HG03139 (cell line): ENCODE measurements at regions not wholly inside any gene's neighbourhood (a gene's known extent, or its start where the extent isn't known, plus 50 kb on each side); places are given as distances from the start of the nearest gene placed in this dataset.
"Not testable (repeated sequence)": the region's sequence is repeated elsewhere in the genome, so short reads cannot be mapped to it uniquely, and the experiment has no call there.

Source experiments
- ATAC-seq: cut with Tn5 transposase; IDR thresholded peaks from one replicate; pipeline ENCODE4 v1.9.1; 2021; ENCODE audit not compliant: unreplicated experiment

DNA sequence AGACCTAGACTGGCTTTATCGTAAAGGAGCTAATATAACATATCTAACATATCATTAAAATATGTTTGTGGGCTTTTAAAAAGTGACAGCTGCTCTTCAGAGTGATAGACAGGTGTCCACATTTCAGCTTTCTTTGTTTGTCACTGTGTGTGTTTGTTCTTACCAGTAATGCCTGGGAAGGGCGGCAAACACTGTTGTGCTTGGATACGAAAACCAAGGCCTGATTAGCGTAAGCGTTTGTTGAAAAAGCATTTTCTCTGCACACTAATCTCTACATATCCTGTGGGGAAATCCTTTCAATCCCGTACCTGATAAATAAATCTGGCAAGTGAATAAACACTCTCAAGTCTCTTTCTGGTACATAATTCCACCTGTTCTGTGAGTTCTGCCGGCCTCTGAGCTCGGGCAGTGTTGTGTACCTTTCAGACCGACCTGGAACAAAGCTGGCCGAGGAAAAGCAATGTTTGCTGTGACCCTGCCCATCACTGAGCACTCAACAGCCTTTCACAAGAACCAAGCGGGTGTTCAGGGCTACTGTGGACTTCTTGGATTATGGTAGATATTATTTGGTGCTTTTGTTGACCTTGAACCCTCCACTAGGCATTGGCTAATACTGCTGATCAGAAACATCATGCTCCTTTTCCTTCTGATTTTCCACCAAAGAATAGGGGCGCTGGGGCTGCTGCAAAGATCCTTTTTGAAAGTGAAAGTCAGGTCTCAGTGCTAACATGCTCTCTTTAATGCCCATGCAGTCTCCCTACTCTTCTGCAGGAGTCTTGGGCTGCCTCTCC is 100.4 kb downstream of the CD83 start:
- ATAC-seq = no peak

DNA sequence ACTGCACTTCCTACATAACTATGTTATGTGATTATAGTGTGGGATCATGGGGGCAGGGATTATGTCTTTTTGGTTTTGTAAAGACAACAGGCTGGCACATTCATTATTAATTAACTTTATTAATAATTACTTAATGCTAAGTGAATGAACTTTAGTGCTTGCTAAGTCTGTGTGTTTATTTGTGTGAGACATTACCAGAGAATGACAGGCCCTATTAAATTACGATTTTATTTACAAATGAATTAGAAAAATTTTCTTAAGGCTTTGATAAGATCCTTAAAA is 100.9 kb downstream of the CD83 start:
- ATAC-seq = no peak

DNA sequence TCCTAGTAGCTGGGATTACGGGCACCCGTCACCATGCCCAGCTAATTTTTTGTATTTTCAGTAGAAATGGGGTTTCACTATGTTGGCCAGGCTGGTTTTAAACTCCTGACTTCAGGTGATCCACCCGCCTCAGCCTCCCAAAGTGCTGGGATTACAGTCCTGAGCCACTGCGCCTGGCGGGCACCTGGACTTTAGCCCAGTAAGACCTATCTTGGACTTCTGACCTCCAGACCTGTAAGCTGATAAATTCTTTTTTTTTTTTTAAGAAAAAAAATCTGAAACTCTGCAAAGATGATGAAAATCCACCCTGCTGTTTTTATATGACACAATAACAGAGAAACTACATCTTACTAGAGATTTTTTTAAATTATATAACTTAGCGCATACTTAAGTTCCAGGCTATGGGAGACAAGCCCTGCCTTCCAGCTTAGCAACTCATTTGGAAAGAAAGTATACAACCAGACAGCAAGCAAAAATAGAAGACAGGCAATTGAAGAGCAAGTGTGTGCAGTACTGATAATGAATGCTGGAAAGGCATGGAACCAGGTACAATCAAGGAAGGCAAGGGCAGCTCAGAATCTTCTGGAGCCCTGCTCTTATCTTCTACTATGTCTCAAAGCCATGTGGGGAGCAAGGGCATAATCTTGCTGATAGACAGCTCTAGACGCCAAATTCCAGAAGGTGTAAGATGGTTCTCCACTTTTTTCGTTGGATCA is 104.2 kb downstream of the CD83 start:
- ATAC-seq = no peak

DNA sequence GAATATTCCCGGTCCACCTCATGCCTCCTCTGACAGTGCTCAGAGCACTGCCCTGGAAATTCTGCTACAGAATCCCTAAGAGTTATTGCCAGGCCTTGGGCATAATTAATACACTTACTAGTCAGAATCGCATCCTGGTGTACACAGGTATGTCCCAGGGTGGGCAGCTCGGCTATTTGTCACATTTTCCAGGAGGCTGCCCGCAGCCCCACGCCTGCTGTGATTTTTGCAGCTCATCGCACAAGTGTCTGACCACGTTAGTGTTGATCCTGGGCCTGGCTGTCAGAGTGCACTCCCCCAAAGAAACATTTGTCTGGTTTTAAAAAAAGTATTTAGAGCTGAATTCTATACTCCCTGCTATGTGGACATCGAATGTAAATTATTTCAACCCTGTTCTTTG is 105.4 kb downstream of the CD83 start:
- no peak for ATAC-seq

DNA sequence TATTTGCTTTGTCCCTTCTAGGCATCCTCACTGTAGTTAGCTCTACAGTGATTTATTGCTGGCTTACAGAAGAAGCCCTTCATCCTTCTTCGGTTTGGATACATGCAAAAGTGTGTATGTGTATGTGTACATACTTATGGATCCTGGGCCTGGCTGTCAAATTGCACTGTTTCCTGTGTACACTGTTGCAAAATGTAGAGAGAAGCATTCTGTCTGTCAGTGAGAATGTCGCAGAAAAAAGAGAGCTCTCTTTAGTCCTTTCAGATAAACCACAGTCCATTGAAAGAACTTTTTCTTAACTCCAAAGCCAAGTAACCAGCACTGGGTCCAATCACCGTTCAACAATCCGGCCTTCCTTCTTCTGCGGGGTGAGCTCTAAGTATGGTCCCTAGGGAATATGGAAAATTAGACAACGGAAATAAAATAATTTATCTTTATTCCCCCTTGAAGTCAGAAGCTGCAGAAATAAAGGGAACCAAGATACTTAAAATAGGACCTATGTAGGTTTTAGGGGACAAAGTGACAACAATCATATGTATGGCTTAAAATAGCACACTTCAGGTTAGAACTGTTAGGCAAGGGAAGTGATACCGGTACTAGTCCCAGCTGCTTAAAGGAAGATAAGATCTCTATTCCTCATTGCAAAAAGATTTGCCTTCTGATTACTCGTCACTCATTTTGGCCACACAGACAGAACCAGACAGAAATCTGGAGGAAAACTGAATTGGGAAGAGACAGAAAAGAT is 107.0 kb downstream of the CD83 start:
- no peak for ATAC-seq

DNA sequence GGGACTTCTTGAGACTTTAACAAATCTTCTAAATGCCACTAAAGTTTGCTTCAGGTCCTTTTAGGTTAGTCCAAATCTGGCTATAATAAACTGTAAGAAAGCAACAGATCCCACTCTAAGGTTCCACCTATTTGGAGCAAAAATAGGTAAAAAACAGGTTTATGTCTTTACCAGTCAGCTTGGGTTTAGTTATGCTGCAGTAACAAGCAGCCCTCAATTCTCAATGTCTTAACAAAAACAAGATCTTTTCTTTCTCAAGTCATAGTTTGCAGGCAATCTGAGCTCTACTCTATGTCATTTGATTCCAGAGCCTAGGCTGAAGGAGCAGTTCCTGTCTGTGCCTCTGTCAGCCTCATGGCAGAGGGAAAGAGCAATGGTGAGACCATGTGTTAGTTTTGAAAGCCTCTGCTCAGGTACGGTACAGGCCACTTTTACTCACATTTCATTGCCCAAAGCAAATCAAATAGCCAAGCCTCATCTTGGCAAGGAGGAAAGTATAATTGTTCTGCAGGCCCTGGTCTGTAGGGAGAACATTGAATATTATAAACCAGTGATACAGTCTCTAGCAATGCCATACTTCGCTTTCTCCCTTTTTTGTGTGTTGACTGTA is 108.6 kb downstream of the CD83 start:
- ATAC-seq = no peak

DNA sequence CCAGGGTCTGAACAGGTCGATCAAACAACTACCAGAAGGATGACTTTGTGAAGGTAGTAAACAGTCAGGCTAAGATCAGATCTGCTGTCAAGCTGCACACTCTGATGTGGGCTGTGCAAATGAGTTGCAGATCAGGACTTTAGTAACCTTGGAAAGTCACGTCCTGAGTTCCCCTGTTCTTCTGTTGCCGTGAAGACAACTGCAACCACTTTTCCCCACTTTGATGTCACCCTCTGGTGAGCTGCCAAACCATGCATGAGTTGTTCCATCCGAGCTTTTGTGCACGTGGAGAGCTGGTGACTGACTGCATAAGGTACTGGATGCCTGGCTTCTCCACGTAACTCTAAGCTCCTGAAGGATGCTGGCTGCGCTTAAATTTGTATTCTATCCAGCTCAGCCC is 111.0 kb downstream of the CD83 start:
- ATAC-seq = no peak

DNA sequence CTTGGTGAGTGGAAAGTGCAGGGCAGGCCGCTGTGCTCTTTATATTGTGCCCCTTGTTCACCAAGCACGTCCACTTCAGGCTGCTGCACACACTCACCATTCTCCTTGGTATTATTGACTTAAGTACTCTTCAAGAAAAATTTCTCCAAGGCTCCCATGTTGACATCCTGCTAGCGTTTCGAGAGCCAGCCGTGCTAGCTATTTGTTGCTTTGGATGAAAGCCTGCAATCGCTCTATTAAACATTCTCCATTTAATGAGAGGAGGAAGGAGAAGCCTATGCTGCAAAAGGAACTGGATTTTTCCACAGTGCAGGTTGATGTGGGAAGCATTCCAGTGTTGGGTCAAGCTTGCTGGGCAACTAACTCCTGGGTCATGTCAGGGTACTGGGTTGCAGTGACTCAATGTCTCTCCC is 113.5 kb downstream of the CD83 start:
- ATAC-seq = no peak

DNA sequence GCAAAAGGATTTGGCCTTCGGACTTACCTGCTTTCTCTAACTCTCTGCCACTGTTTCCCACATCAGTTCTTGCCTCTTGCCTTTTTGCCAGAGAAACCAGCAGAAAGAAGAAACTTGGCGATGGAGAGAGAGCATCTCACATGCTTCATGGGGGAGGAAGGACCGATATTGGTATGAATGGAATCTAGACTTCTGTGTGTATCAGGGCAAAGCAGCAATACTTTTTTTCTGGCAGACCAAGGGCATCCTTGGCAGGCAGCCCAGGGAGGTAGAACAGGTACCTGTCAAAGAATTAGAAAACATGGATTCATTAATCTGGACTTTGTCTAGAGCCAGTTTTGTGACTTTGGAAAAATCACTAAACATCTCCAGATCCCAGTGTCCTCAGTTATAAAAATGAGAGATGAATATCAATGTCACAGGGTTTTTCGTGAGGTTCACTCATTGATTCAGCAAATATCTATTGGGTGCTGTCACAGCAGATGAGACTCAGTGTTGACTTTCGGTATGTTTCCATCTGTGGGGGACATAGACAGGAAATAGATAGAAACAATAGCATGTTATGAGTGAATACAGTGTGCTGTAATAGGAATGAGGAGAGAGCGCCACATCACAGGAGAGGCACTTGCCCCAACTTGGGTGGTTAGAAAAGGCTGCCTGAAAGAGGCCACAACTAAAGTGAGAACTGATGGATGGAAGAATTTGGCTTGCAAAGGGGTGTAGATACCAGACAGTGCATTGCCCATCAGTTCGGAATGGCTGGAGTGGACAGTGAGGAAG is 114.1 kb downstream of the CD83 start:
- ATAC-seq = no peak

DNA sequence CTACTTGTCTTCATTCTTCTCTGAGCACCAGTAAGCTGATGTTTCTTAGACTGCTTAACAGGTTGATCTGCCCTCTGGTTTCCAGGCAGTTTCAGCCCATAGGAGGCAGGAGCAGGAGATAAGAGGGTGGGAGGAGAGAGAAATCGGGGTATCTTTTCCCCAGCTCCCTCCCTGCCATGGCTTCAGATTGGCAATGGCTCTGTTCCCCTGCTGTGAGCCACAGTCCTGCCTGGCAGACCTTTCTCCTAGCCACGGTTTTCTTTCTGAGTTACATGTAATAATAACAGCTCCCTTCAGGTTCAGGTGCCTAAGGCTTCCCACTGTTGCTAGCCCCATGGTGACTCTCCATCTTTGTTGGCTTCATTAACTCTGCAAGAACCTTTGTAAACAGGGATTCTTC is 115.3 kb downstream of the CD83 start:
- ATAC-seq = no peak

DNA sequence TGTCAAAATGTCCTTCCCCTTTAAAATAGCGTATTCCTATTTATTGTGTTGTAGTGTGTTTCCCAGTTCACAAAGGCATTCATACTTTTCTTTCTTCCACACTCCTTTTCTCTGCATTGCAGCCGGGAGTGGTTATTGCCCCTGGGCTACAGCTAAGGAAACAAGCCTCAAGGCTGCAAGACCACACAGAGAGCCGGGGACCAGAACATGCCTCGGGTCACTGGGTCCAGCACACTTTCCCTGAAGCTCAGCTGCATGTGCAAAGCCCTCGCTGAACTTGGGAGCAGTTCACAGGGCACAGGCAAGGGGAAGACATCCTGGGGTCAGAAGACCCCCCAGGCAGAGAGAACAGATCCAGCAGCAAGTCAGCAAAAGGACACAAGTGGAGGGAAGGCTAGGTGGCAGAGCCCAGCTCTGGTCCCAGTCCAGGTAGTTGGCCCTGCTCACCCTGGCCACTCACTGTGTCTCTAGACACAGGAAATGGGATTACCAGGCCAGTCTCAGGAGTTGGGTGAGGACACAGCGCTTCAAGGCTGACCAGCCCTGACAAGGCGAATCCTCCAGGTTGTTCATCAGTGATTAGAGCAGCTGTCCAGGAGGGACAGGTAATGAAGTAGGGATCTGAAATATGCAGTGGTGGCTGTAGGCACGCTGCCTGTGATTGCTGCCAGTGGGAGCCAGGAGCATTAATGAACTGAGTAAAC is 118.2 kb downstream of the CD83 start:
- no peak for ATAC-seq

DNA sequence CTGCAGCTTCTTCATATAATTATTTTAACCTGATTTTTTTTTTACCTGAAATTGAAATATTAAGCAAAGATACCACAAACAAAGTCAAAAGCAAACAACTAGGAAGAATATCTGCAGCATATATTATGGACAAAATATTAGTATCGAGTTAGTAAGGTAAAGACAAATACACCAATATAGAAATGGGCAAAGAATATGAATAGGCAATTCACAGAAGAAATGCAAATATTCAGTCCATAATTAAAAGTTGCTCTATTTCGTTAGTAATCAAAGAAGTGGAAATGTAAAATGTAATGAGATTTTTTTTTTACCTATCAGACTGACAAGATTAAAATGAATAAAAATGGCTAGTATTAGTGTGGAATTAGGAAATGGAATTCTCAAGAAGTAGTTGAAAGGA is 121.5 kb downstream of the CD83 start:
- ATAC-seq = no peak

DNA sequence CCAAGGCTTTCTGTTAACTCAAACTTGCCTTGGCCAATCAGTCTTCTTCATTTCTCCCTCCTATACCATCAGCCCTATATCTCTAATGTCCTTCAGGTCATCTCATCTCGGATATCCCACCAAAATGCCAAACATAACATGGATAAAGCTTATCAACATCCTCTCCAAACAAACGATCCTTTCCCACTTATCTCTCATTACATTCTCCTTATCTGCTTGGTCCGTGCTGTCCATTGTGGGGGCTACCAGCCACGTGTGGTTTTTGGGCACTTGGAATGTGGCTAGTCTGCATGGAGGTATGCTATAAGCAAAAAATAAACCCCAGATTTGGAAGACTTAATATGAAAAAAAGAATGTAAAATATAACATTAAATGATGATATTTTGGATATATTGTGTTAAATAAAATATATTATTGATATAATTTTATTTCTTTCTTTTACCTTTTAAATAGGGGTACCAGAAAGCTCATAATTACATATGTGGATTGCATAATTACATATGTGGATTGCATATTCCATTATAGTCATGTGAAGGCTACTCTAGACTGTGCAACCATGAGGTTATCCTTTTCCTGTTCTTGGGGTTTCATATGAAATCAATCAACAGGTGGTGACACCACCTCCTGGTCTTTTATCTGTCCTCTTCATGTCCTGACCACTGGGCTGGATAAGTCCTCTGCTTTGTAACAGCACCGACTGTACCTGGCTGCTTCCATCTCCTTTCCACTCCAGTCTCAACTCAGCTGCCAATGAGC is 123.0 kb downstream of the CD83 start:
- ATAC-seq = peak; percentile 21

DNA sequence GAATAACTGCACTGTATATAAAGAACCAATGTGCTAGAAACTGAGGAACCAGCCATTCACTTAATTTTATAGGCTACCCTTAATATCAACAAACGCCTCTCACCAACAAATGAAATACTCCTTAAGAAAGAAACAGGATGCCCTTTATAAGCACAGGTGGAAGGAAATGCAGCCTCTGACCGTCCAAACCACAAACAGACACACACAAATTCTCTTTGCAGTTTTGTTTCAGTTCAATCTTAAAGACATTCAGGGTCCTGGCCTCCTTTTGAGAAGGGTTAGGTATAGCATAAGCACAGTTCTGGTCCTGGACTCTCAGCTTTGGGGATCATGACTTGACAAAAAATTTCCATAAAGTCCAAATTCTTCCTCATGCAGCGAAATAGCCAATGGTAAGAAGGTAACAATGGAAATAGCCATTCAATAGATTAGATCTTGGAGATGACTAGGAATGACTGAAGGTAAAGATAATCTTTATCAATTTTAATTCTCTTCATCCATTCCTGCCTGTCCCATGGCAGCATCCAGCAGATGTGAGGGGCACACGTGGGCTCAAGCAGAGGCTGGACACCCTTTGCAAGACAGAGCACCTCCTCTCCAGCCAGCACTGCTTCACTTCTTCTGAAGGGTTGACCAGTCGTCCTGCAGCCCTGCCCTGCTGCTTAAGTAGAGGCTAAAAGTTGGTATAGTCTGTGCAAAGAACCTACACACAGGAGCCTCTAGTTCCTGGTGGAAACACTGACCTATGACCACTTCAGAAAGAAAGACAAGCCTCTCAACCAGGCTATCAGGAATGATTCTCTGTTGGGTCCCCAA is 123.9 kb downstream of the CD83 start:
- ATAC-seq = peak; percentile 65

DNA sequence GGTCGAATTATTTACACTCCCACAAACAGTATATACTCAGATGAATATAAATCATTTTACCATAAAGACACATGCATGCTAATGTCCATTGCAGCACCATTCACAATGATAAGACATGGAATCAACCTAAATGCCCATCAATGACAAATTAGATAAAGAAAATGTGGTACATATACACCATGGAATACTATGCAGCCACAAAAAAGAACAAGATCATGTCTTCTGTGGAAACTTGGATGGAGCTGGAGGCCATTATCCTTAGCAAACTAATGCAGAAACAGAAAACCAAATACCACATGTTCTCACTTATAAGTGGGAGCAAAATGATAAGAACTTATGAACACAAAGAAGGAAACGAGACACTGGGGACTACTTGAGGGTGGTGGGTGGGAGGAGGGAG is 125.3 kb downstream of the CD83 start:
- not testable (repeated sequence) for ATAC-seq

DNA sequence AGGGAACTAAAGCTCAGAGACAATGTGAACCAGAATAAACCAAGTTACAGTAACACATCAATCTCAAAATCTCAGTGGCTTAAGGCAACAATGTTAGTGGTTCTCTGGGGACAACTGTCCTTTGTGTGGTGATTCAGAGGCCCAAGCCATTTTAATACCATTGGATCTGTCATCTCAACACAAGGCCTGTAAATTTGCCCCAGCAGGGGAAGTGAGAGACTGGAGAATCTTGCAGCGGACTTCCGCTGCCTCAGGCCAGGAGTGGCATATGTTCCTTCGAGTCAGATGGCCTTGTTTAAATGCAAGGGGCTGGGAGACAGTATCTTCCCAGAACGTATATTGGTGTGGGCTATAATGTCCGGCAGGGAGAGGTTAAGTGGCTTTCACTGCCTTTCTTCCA is 126.0 kb downstream of the CD83 start:
- no peak for ATAC-seq

DNA sequence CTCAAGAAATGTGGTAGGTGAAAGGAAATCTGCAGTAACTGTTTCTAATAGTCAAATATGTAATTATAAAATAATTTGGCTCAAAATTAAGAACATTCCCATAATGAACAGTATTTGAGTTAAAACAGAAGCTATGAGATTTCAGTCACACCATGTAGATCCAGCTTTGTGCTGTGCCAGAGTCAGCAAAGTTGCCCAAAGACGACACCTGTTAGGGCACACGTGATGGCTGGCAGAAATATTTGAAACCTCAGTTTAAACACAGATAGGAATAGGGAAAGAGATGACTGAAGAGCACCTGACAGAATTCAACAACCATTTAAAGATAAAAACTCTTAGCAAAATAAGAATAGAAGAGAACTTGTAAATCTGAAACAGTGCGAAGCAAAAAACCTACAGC is 129.3 kb downstream of the CD83 start:
- ATAC-seq = no peak

DNA sequence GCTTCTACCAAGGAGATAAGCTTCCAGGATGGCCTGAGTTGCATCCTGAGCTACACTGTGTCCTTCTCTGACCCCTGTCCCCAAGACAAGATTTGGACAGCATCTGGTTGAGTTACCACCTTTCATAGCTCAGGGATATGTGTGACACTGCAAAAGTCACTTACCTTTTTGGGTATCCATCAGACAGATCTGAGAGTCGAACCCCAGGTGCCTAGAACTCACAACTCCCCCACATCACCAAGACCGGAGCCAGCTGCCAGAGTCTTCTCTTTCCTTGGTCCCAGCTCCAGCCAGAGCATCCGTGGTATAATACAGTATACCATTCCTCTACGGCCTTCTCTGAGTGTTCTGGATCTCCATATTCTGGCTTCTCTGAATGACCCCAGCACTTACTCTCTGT is 133.0 kb downstream of the CD83 start:
- ATAC-seq = no peak
